HepG2 (cell line): ENCODE measurements at regions not wholly inside any gene's neighbourhood (a gene's known extent, or its start where the extent isn't known, plus 50 kb on each side); places are given as distances from the start of the nearest gene placed in this dataset.

Experiments
- ATAC-seq: fragments of 200-7000 bp; cut with Tn5 transposase; 3 replicates; pipeline ENCODE4 v1.9.1; 2020; ENCODE audit warnings: mild to moderate bottlenecking, moderate library complexity
- BruUV-seq: library from RNA; stranded (reverse); fragments of 400-500 nt; replicated peaks from 2 replicates; lab custom pipeline; 2021; lab: Mats Ljungman, UMichigan
- CTCF ChIA-PET: fragments of 300-600 bp; formaldehyde crosslinking; extraction: SDS; loops from one replicate; lab custom pipeline; 2021; ENCODE audit warnings: low total read pairs, inconsistent platforms, low intra/inter-chr PET ratio; lab: Yijun Ruan, JAX
- POLR2A ChIA-PET: fragments of 350-600 bp; sonication (Branson Sonifier 250); formaldehyde crosslinking; loops from one replicate; lab custom pipeline; 2020; ENCODE audit warnings: antibody characterized with exemption, inconsistent platforms; lab: Yijun Ruan, JAX
- DNase-seq: peaks from one replicate; pipeline ENCODE4 v3.0.0-alpha.2; 2015; ENCODE audit warnings: low spot score
- FAIRE-seq: peaks from 3 replicates; lab custom pipeline; 2011; peaks lifted over from hg19 to GRCh38; lab: Jason Lieb, UNC
- H2AFZ ChIP-seq: one replicate; pipeline ENCODE4 v1.6.1; 2011; ENCODE audit warnings: low read length, inconsistent platforms
- H3K27ac ChIP-seq: fragments of 300-600 bp; 3 replicates; pipeline ENCODE4 v1.8.0; 2011; ENCODE audit warnings: mixed run types, mild to moderate bottlenecking, mixed read lengths, low read length, inconsistent platforms; ENCODE audit not compliant: insufficient read depth; ENCODE audit errors: extremely low read length
- H3K27me3 ChIP-seq, 2 experiments: fragments of 200-600 bp in 1 of 2; 2 replicates in 1 of 2; 3 replicates in 1 of 2; pipeline versions ENCODE4 v1.6.0 to v1.8.0; 2011; ENCODE audit warnings: low read length in 2 of 2, mild to moderate bottlenecking in 2 of 2, moderate library complexity in 2 of 2, inconsistent platforms in 1 of 2; ENCODE audit not compliant: insufficient read depth in 2 of 2, control insufficient read depth in 1 of 2
- H3K36me3 ChIP-seq, 2 experiments: fragments of 200-600 bp in 1 of 2; replicated peaks in 1 of 2; 2 replicates in 1 of 2; 3 replicates in 1 of 2; pipeline versions ENCODE4 v1.5.1 to v1.8.0; 2011; ENCODE audit warnings: low read length in 2 of 2, inconsistent platforms in 1 of 2; ENCODE audit not compliant: insufficient read depth in 2 of 2, control insufficient read depth in 1 of 2
- H3K4me1 ChIP-seq: 2 replicates; pipeline ENCODE4 v1.5.1; 2012; ENCODE audit warnings: low read length, inconsistent platforms; ENCODE audit not compliant: insufficient read depth
- H3K4me2 ChIP-seq: 2 replicates; pipeline ENCODE4 v1.6.0; 2011; ENCODE audit warnings: low read depth, low read length, inconsistent platforms
- H3K4me3 ChIP-seq, 3 experiments: fragments of 200-600 bp in 1 of 3; sonication (generic), shearing (Covaris generic) in 1 of 3; replicated peaks in 1 of 3; 2 replicates each; pipeline ENCODE4 v1.5.1; 2011 to 2016; ENCODE audit warnings: low read length in 3 of 3, inconsistent platforms in 2 of 3, low read depth in 2 of 3, mild to moderate bottlenecking in 2 of 3, control low read depth in 1 of 3, mixed read lengths in 1 of 3; ENCODE audit not compliant: insufficient read depth in 1 of 3
- H3K79me2 ChIP-seq: one replicate; pipeline ENCODE4 v1.6.1; 2011; ENCODE audit warnings: low read length, inconsistent platforms; ENCODE audit not compliant: insufficient read depth
- H3K9ac ChIP-seq: 2 replicates; pipeline ENCODE4 v1.6.0; 2011; ENCODE audit warnings: mild to moderate bottlenecking, low read depth, low read length, inconsistent platforms; ENCODE audit not compliant: insufficient read depth
- H3K9me3 ChIP-seq: 2 replicates; pipeline ENCODE4 v1.5.1; 2012; ENCODE audit warnings: mild to moderate bottlenecking, low read length
- H4K20me1 ChIP-seq: 2 replicates; pipeline ENCODE4 v1.6.0; 2011; ENCODE audit warnings: inconsistent platforms, mild to moderate bottlenecking, low read length, moderate library complexity; ENCODE audit not compliant: insufficient read depth
- DDIT3 ChIP-seq: sonication (generic); formaldehyde crosslinking; IDR thresholded peaks from 2 replicates; pipeline ENCODE4 v1.4.0; 2020; ENCODE audit warnings: mild to moderate bottlenecking, missing genetic modification reagents
- FOXJ3 ChIP-seq: sonication (generic); formaldehyde crosslinking; IDR thresholded peaks from 2 replicates; pipeline ENCODE4 v1.4.0; 2020; ENCODE audit warnings: missing genetic modification reagents, mild to moderate bottlenecking, borderline replicate concordance
- PCBP2 ChIP-seq: fragments of 200-400 bp; formaldehyde crosslinking; optimal IDR thresholded peaks from 2 replicates; pipeline ENCODE3; 2018; ENCODE audit warnings: low read length, low read depth; ENCODE audit not compliant: poor library complexity, severe bottlenecking
- WGBS: methylation state at CpG from one replicate; pipeline ENCODE4 v1.1.6; 2017; ENCODE audit warnings: low lambda C conversion rate; 5-methylcytosine and 5-hydroxymethylcytosine counted together
- in situ Hi-C: cut with HindIII; loops from 2 replicates; pipeline ENCODE4 v1.10.0; 2017; ENCODE audit warnings: low pct_unique_long_range_greater_than_20kb; ENCODE audit not compliant: extremely low pct_ligation_motif_present
- intact Hi-C: fragments of 100-400 bp; cut with micrococcal nuclease; formaldehyde crosslinking; loops from one replicate; pipeline ENCODE4 v1.10.0; 2022; ENCODE audit not compliant: unreplicated experiment

GRCh38 chr19:28285917-28286316, 927.0 kb downstream of the UQCRFS1 start:
- no peaks in the 10 kb centered on the region for H3K36me3 ChIP-seq
- ChIA-PET CTCF (no interaction called here), POLR2A (no interaction called here)
- intact Hi-C loops = no loop called here
- no peak overlapping the region for H3K9ac ChIP-seq
- no peak overlapping the region for H2AFZ ChIP-seq
- no TSS peak for BruUV-seq
- DNase-seq (no peak), FAIRE-seq (no peak)
- H3K9me3 ChIP-seq = peaks cover 93% of the 10 kb centered on the region
- no peak overlapping the region for H3K4me2 ChIP-seq
- no peak for TF ChIP-seq FOXJ3 (CRISPR knock-in tag)
- TF ChIP-seq, all 625 proteins: peak for 0
- no peak for ATAC-seq
- H3K79me2 ChIP-seq = no peaks in the 10 kb centered on the region
- no peak overlapping the region for H3K4me3 ChIP-seq
- H3K4me1 ChIP-seq = no peaks in the 10 kb centered on the region
- H3K27me3 ChIP-seq = no peaks in the 10 kb centered on the region
- 35% methylated on average over 2 of the region's 2 CpGs for WGBS
- in situ Hi-C loops = no loop called here
- no peaks in the 10 kb centered on the region for H4K20me1 ChIP-seq
- no peak overlapping the region for H3K27ac ChIP-seq

DNA sequence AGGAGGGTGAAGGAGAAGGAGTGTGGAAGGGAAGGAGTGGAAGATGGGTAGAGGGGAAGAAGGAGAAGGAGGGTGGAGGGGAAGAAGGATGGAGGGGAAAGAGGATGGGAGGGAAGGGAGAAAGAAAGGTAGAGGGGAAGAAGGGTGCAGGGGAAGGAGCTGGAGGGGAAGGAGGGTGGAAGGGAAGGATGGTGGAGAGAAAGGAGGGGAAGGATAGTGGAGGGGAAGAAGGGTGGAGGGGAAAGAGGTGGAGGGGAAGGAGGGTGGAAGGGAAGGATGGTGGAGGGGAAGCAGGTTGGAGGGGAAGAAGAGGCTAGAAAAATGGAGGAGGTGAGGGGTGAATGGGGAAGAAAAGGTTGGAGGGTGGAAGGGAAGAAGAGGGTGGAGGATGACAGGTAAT, 927.9 kb downstream of the UQCRFS1 start:
- FAIRE-seq = no peak
- no peak overlapping the region for H3K27ac ChIP-seq
- H3K4me1 ChIP-seq = no peaks in the 10 kb centered on the region
- DNase-seq = no peak
- in situ Hi-C loops = no loop called here
- ChIA-PET POLR2A (no interaction called here), CTCF (no interaction called here)
- H3K4me2 ChIP-seq = no peak overlapping the region
- H3K4me3 ChIP-seq = no peak overlapping the region
- H3K27me3 ChIP-seq = no peaks in the 10 kb centered on the region
- no peaks in the 10 kb centered on the region for H3K36me3 ChIP-seq
- intact Hi-C loops = no loop called here
- no peak for ATAC-seq
- no peak overlapping the region for H2AFZ ChIP-seq
- no peaks in the 10 kb centered on the region for H3K79me2 ChIP-seq
- H4K20me1 ChIP-seq = no peaks in the 10 kb centered on the region
- no peak overlapping the region for H3K9ac ChIP-seq
- no peak for TF ChIP-seq DDIT3 (CRISPR knock-in tag)
- TF ChIP-seq PCBP2 = peak; percentile 60
- BruUV-seq = no TSS peak
- peaks cover 96% of the 10 kb centered on the region for H3K9me3 ChIP-seq
